K562 (cell line): ENCODE measurements at regions not wholly inside any gene's neighbourhood (a gene's known extent, or its start where the extent isn't known, plus 50 kb on each side); places are given as distances from the start of the nearest gene placed in this dataset.

ENCODE experiments used
- ATAC-seq: fragments of 200-7000 bp; cut with Tn5 transposase; 3 replicates; pipeline ENCODE4 v1.9.1; 2020; ENCODE audit warnings: moderate library complexity
- BruUV-seq: library from RNA; stranded (reverse); fragments of 400-500 nt; replicated peaks from 2 replicates; lab custom pipeline; 2021; lab: Mats Ljungman, UMichigan
- CTCF ChIA-PET: fragments of 300-600 bp; formaldehyde crosslinking; extraction: SDS; loops from one replicate; lab custom pipeline; 2021; ENCODE audit warnings: low intra/inter-chr PET ratio; lab: Yijun Ruan, JAX
- POLR2A ChIA-PET: fragments of 300-600, 350-650 bp; sonication (Branson Sonifier 250); formaldehyde crosslinking; extraction: SDS; loops from one replicate; lab custom pipeline; 2021; ENCODE audit warnings: antibody characterized with exemption, inconsistent platforms; lab: Yijun Ruan, JAX
- DNase-seq, 4 experiments: peaks; one replicate each; pipeline versions ENCODE4 v3.0.0 to v3.0.0-alpha.2; 2011 to 2018; ENCODE audit warnings: low spot score in 3 of 4, mixed read lengths in 3 of 4; ENCODE audit errors: extremely low read depth in 1 of 4
- FAIRE-seq: peaks from 2 replicates; lab custom pipeline; 2011; peaks lifted over from hg19 to GRCh38; lab: Jason Lieb, UNC
- H2AFZ ChIP-seq: 2 replicates; pipeline ENCODE4 v1.6.0; 2011; ENCODE audit warnings: low read depth, low read length, control low read depth, inconsistent platforms
- H3K27ac ChIP-seq: fragments of 200-600 bp; 3 replicates; pipeline ENCODE4 v1.8.0; 2011; ENCODE audit warnings: low read depth, mild to moderate bottlenecking, control low read depth, inconsistent platforms, low read length, moderate library complexity, mixed read lengths; ENCODE audit errors: extremely low read depth
- H3K27me3 ChIP-seq, 2 experiments: fragments of 300-600 bp in 1 of 2; 2 replicates in 1 of 2; 3 replicates in 1 of 2; pipeline versions ENCODE4 v1.6.0 to v1.8.0; 2011; ENCODE audit warnings: inconsistent platforms in 2 of 2, low read length in 2 of 2, mild to moderate bottlenecking in 1 of 2, mixed read lengths in 1 of 2, moderate library complexity in 1 of 2; ENCODE audit not compliant: control insufficient read depth in 2 of 2, insufficient read depth in 2 of 2
- H3K36me3 ChIP-seq: fragments of 300-600 bp; 3 replicates; pipeline ENCODE4 v1.8.0; 2011; ENCODE audit warnings: mild to moderate bottlenecking, low read length, inconsistent platforms; ENCODE audit not compliant: control insufficient read depth, insufficient read depth
- H3K4me1 ChIP-seq, 2 experiments: fragments of 200-600 bp in 1 of 2; replicated peaks in 1 of 2; 2 replicates in 1 of 2; 3 replicates in 1 of 2; pipeline versions ENCODE4 v1.5.1 to v1.8.0; 2011; ENCODE audit warnings: inconsistent platforms in 2 of 2, low read length in 2 of 2, mild to moderate bottlenecking in 1 of 2, mixed read lengths in 1 of 2, moderate library complexity in 1 of 2; ENCODE audit not compliant: control insufficient read depth in 2 of 2, insufficient read depth in 2 of 2
- H3K4me2 ChIP-seq: 2 replicates; pipeline ENCODE4 v1.6.1; 2011; ENCODE audit warnings: low read length, control low read depth, inconsistent platforms, mixed read lengths; ENCODE audit not compliant: insufficient read depth
- H3K4me3 ChIP-seq: fragments of 200-600 bp; sonication (generic), shearing (Covaris generic); 2 replicates; pipeline ENCODE4 v1.5.1; 2016; ENCODE audit warnings: control low read depth, inconsistent platforms
- H3K79me2 ChIP-seq: fragments of 200-600 bp; 3 replicates; pipeline ENCODE4 v1.8.0; 2011; ENCODE audit warnings: low read length, inconsistent platforms; ENCODE audit not compliant: control insufficient read depth, insufficient read depth
- H3K9ac ChIP-seq, 2 experiments: 2 replicates each; pipeline versions ENCODE4 v1.6.0 to v1.6.1; 2011; ENCODE audit warnings: low read depth in 2 of 2, low read length in 2 of 2, control low read depth in 1 of 2, inconsistent platforms in 1 of 2, mild to moderate bottlenecking in 1 of 2, mixed read lengths in 1 of 2; ENCODE audit not compliant: insufficient read depth in 1 of 2
- H3K9me1 ChIP-seq: one replicate; pipeline ENCODE4 v1.6.0; 2011; ENCODE audit warnings: inconsistent platforms, mild to moderate bottlenecking, low read length, moderate library complexity; ENCODE audit not compliant: control insufficient read depth, insufficient read depth
- H3K9me3 ChIP-seq: replicated peaks from 2 replicates; pipeline ENCODE4 v1.5.1; 2011; ENCODE audit warnings: low read depth, low read length, inconsistent platforms; ENCODE audit not compliant: control insufficient read depth, insufficient read depth
- H4K20me1 ChIP-seq: replicated peaks from 2 replicates; pipeline ENCODE4 v1.6.1; 2011; ENCODE audit warnings: low read length, inconsistent platforms, mixed read lengths; ENCODE audit not compliant: control insufficient read depth, insufficient read depth
- CBX2 ChIP-seq: fragments of 200-600 bp; sonication (generic); IDR thresholded peaks from one replicate; pipeline ENCODE4 v1.6.1; 2012; ENCODE audit warnings: mild to moderate bottlenecking, low read length, inconsistent platforms; ENCODE audit not compliant: insufficient read depth, poor library complexity, severe bottlenecking
- CHD1 ChIP-seq: fragments of 200-600 bp; sonication (generic); IDR thresholded peaks from one replicate; pipeline ENCODE4 v1.6.1; 2012; ENCODE audit warnings: mild to moderate bottlenecking, moderate library complexity, low read length, inconsistent platforms
- FOSL1 ChIP-seq: fragments of 200-800 bp; sonication (Bioruptor generic); conservative IDR thresholded peaks from 2 replicates; pipeline ENCODE4 v1.6.1; 2016; ENCODE audit warnings: missing genetic modification characterization, missing compliant biosample characterization
- KAT7 ChIP-seq: sonication (generic); formaldehyde crosslinking; IDR thresholded peaks from 2 replicates; pipeline ENCODE4 v1.8.0; 2022; ENCODE audit warnings: missing genetic modification reagents, mild to moderate bottlenecking, borderline replicate concordance
- MAZ ChIP-seq, 2 experiments: fragments of 450-650 bp in 1 of 2; sonication (generic) in 1 of 2; formaldehyde crosslinking; IDR thresholded peaks in 1 of 2; conservative IDR thresholded peaks in 1 of 2; 2 replicates each; pipeline versions ENCODE4 v1.4.0 to v1.5.0; 2020; ENCODE audit warnings: mild to moderate bottlenecking in 1 of 2, missing genetic modification reagents in 1 of 2
- MXI1 ChIP-seq: IDR thresholded peaks from 2 replicates; pipeline ENCODE4 v1.6.1; 2011; ENCODE audit warnings: low read depth, mild to moderate bottlenecking, improper control_type of control experiment, low read length
- NFE2L1 ChIP-seq: fragments of 450-650 bp; IDR thresholded peaks from 2 replicates; pipeline ENCODE4 v1.6.1; 2016; ENCODE audit warnings: missing genetic modification characterization, low read depth, mild to moderate bottlenecking, missing compliant biosample characterization, moderate library complexity, borderline replicate concordance
- RBM15 ChIP-seq: fragments of 200-400 bp; formaldehyde crosslinking; IDR thresholded peaks from 2 replicates; pipeline ENCODE4 v1.6.1; 2018; ENCODE audit warnings: mild to moderate bottlenecking, low read length, moderate library complexity; ENCODE audit not compliant: insufficient read depth
- RCOR1 ChIP-seq, 2 experiments: IDR thresholded peaks; 2 replicates each; pipeline ENCODE4 v1.6.1; 2012; ENCODE audit warnings: low read depth in 2 of 2, low read length in 2 of 2, borderline replicate concordance in 1 of 2, improper control_type of control experiment in 1 of 2
- SMAD3 ChIP-seq: fragments of 450-650 bp; formaldehyde crosslinking; conservative IDR thresholded peaks from 2 replicates; pipeline ENCODE4 v1.4.0; 2020; ENCODE audit warnings: mild to moderate bottlenecking
- SRSF9 ChIP-seq: fragments of 200-400 bp; formaldehyde crosslinking; IDR thresholded peaks from 2 replicates; pipeline ENCODE4 v1.6.1; 2017; ENCODE audit warnings: low read depth, low read length, borderline replicate concordance
- TAL1 ChIP-seq: fragments of 450-650 bp; IDR thresholded peaks from 2 replicates; pipeline ENCODE4 v1.6.1; 2016; ENCODE audit warnings: mild to moderate bottlenecking
- ZC3H8 ChIP-seq: fragments of 450-650 bp; IDR thresholded peaks from 2 replicates; pipeline ENCODE4 v1.6.1; 2017
- ZNF140 ChIP-seq: fragments of 250-450 bp; sonication (Bioruptor Pico); IDR thresholded peaks from 2 replicates; pipeline ENCODE4 v1.8.0; 2021; ENCODE audit warnings: moderate library complexity, mild to moderate bottlenecking, inconsistent platforms
- ZSCAN32 ChIP-seq: fragments of 450-650 bp; formaldehyde crosslinking; IDR thresholded peaks from 2 replicates; pipeline ENCODE4 v1.4.0; 2020; ENCODE audit warnings: mild to moderate bottlenecking, moderate library complexity
- in situ Hi-C: fragments of 300-500 bp; cut with MboI; formaldehyde crosslinking; loops from 4 replicates; pipeline ENCODE4 v1.15.0; 2018; ENCODE audit warnings: inconsistent platforms, mixed read lengths
- intact Hi-C: fragments of 100-400 bp; cut with micrococcal nuclease; formaldehyde crosslinking; loops from 2 replicates; pipeline ENCODE4 v1.14.2; 2022

DNA sequence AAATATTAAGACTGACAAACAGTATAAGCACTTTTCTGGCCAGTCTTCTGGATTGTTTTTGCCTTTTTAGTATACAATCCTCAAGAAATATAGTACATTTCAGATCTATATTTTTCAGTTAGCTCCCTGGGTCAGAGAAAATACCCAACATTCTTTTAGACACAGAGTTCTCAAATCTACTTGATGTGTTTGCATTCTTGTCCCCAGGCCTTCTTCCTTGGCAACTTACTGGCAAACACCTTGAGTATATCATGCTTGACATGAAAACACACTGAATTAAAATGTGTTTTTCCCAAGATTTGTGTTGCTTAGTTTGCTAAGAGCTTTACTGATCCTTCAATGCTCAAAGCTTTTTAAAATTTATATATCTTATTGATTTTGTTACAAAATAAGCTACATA is 1413.1 kb upstream of the CDH9 start:
- Histone ChIP-seq H3K4me2 (no peak overlapping the region), H3K79me2 (no peaks in the 10 kb centered on the region), H3K27me3 (no peaks in the 10 kb centered on the region), H2AFZ (no peak overlapping the region), H3K27ac (no peak overlapping the region), H3K4me1 (no peaks in the 10 kb centered on the region), H4K20me1 (no peaks in the 10 kb centered on the region), H3K36me3 (no peaks in the 10 kb centered on the region), H3K9me1 (no peaks in the 10 kb centered on the region), H3K9me3 (no peaks in the 10 kb centered on the region), H3K4me3 (no peak overlapping the region), H3K9ac (no peak overlapping the region)
- intact Hi-C loops = no loop called here
- ChIA-PET CTCF (no interaction called here), POLR2A (no interaction called here)
- DNase-seq (no peak), FAIRE-seq (no peak), ATAC-seq (no peak)
- BruUV-seq = no TSS peak
- in situ Hi-C loops = no loop called here
- TF ChIP-seq MXI1 = no peak
- TF ChIP-seq ZSCAN32 (CRISPR knock-in tag) = no peak
- no peak for TF ChIP-seq SMAD3 (CRISPR knock-in tag)
- TF ChIP-seq NFE2L1 (tag) = no peak
- no peak for TF ChIP-seq TAL1
- no peak for TF ChIP-seq RCOR1 (IDR thresholded peaks at IDR 0.05; ENCODE audit: borderline replicate concordance in 1 of 2, low read depth in 2 of 2, low read length in 2 of 2)
- no peak for TF ChIP-seq RBM15
- no peak for TF ChIP-seq CBX2
- TF ChIP-seq KAT7 (CRISPR knock-in tag) = no peak
- TF ChIP-seq ZNF140 (CRISPR knock-in tag) = no peak
- TF ChIP-seq SRSF9 = no peak
- no peak for TF ChIP-seq CHD1
- TF ChIP-seq ZC3H8 = no peak
- TF ChIP-seq MAZ (CRISPR knock-in tag; conservative IDR thresholded peaks at IDR 0.05 in 1 of 2, IDR thresholded peaks at IDR 0.05 in 1 of 2) = no peak
- no peak for TF ChIP-seq FOSL1 (tag)
